Non-pigmented ciliary epithelial cell (primary cell): ENCODE measurements at regions not wholly inside any gene's neighbourhood (a gene's known extent, or its start where the extent isn't known, plus 50 kb on each side); places are given as distances from the start of the nearest gene placed in this dataset.

Source experiments
- DNase-seq: peaks from one replicate; pipeline ENCODE4 v3.0.0-alpha.2; 2010; ENCODE audit warnings: low read depth

GRCh38 chr5:124060413-124061067 is 548.6 kb downstream of the CSNK1G3 start:
- DNase-seq = no peak

- no peak for DNase-seq
Observed at GRCh38 chr5:124060011-124060410, 548.0 kb downstream of the CSNK1G3 start.

GRCh38 chr5:124059200-124059599 is 547.2 kb downstream of the CSNK1G3 start:
- no peak for DNase-seq

- DNase-seq = no peak
Observed at GRCh38 chr5:124057724-124058231, 545.8 kb downstream of the CSNK1G3 start.

- DNase-seq = no peak
Observed at GRCh38 chr5:124056991-124057723, 545.2 kb downstream of the CSNK1G3 start.

- no peak for DNase-seq
Observed at GRCh38 chr5:124056326-124056990, 544.5 kb downstream of the CSNK1G3 start.

GRCh38 chr5:124055751-124056150 is 543.8 kb downstream of the CSNK1G3 start:
- DNase-seq = no peak

GRCh38 chr5:124054564-124054963 is 542.6 kb downstream of the CSNK1G3 start:
- no peak for DNase-seq

- no peak for DNase-seq
Observed at GRCh38 chr5:124053340-124053739, 541.4 kb downstream of the CSNK1G3 start.

GRCh38 chr5:124052201-124052600 is 540.2 kb downstream of the CSNK1G3 start:
- DNase-seq = no peak

- no peak for DNase-seq
Observed at GRCh38 chr5:124050120-124050770, 538.3 kb downstream of the CSNK1G3 start.

GRCh38 chr5:124045412-124045811 is 533.4 kb downstream of the CSNK1G3 start:
- no peak for DNase-seq

GRCh38 chr5:124044613-124045012 is 532.6 kb downstream of the CSNK1G3 start:
- DNase-seq = no peak

- DNase-seq = no peak
Observed at GRCh38 chr5:124043456-124043855, 531.5 kb downstream of the CSNK1G3 start.

GRCh38 chr5:124040799-124041198 is 528.8 kb downstream of the CSNK1G3 start:
- no peak for DNase-seq

GRCh38 chr5:124039410-124039809 is 527.4 kb downstream of the CSNK1G3 start:
- DNase-seq = no peak

- no peak for DNase-seq
Observed at GRCh38 chr5:124036786-124037185, 524.8 kb downstream of the CSNK1G3 start.

- no peak for DNase-seq
Observed at GRCh38 chr5:124034963-124035362, 523.0 kb downstream of the CSNK1G3 start.

GRCh38 chr5:124034083-124034700 is 522.2 kb downstream of the CSNK1G3 start:
- no peak for DNase-seq

GRCh38 chr5:124030043-124030491 is 518.1 kb downstream of the CSNK1G3 start:
- no peak for DNase-seq

- no peak for DNase-seq
Observed at GRCh38 chr5:124027441-124027840, 515.5 kb downstream of the CSNK1G3 start.

GRCh38 chr5:124025306-124025845 is 513.4 kb downstream of the CSNK1G3 start:
- no peak for DNase-seq
